AG10803 (cell line): ENCODE measurements at regions not wholly inside any gene's neighbourhood (a gene's known extent, or its start where the extent isn't known, plus 50 kb on each side); places are given as distances from the start of the nearest gene placed in this dataset.

Experiments used
- DNase-seq: peaks from one replicate; pipeline ENCODE4 v3.0.0; 2010; ENCODE audit warnings: low read depth
- H3K4me3 ChIP-seq: 2 replicates; pipeline ENCODE4 v1.5.1; 2011; ENCODE audit warnings: mild to moderate bottlenecking, low read length, control low read depth
- TF ChIP-seq, protein P1 (sequence below): conservative IDR thresholded peaks from 2 replicates; pipeline ENCODE4 v1.5.1; 2011; ENCODE audit warnings: mild to moderate bottlenecking, low read length, control low read depth, inconsistent platforms

DNA sequence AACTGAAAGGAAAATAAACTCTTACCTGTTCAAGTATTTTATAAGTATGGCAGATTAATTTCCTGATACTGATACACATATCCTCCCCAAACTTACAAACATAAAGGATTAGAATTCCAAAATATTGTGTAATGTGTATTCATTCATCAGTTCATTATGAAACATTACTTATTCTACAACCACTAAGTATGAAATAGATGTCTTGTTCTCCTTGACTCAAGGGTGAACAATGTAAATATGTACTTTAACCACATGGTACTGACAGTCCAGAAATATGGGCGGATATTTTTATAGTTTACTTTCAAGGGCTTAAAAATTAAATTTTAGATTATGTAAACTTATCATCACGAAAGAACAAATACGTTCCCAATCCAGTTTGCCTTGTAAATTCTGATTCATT is 334.0 kb downstream of the LIG4 start:
- no peak for DNase-seq
- H3K4me3 ChIP-seq, result no peak overlapping the region
- TF ChIP-seq, protein P1, sequence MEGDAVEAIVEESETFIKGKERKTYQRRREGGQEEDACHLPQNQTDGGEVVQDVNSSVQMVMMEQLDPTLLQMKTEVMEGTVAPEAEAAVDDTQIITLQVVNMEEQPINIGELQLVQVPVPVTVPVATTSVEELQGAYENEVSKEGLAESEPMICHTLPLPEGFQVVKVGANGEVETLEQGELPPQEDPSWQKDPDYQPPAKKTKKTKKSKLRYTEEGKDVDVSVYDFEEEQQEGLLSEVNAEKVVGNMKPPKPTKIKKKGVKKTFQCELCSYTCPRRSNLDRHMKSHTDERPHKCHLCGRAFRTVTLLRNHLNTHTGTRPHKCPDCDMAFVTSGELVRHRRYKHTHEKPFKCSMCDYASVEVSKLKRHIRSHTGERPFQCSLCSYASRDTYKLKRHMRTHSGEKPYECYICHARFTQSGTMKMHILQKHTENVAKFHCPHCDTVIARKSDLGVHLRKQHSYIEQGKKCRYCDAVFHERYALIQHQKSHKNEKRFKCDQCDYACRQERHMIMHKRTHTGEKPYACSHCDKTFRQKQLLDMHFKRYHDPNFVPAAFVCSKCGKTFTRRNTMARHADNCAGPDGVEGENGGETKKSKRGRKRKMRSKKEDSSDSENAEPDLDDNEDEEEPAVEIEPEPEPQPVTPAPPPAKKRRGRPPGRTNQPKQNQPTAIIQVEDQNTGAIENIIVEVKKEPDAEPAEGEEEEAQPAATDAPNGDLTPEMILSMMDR, result no peak

DNA sequence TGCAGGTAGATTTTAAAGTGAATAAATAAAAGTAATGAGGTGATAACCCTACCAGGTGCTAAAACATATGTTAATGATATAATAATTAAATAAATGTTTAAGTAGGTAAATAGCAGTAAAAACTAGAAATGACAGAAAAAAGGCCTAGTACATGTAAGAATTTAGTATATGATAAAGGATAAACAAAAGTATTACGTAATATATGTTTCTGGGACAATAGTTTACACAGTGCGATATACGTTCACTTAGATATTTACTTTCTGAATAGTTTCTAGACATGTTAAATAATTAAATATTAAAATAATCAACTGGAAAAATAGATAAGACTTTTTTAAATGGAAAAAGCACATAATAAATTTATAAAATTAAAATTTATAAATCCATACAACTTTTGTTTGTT is 340.9 kb downstream of the LIG4 start:
- TF ChIP-seq, protein P1, result no peak
- H3K4me3 ChIP-seq, result no peak overlapping the region
- no peak for DNase-seq

DNA sequence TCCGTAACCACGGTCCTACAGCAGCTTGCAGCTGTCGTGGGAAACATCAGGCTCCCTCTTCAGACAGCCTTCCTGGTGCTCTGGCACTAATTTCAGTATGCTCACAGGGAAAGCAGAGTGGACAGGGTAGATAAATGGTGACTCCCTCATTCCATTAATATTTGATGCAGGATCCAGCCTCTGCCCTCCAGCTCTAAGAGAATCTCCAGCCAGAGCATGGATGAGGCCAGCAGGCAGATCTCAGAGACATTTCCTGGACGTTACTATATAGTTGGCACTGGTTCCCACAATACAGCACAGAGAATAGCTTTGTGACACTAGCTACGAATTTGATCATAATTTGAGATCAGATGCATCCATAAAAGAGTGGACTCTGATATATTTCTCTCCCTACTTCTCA is 341.4 kb downstream of the LIG4 start:
- TF ChIP-seq, protein P1, result no peak
- no peak overlapping the region for H3K4me3 ChIP-seq
- no peak for DNase-seq

DNA sequence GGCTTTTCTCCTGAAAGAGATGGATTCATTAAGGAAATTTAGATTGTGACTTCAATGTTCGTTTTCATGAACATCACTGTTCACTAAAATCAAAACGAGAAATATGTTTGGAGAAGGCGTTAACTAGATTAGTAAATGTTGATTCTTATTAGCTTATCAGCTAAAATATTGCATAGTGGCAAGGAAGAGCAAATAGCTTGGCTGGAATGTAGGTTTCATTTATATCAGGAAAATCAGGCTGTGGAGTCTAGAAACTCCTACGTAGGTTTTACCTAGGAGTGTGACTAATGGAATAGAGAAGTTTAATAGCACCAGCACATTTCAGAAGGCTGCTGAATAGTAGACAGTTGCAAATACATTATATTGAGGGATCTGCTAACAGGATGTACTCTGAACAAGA is 344.9 kb downstream of the LIG4 start:
- no peak overlapping the region for H3K4me3 ChIP-seq
- no peak for DNase-seq
- TF ChIP-seq, protein P1, result no peak

DNA sequence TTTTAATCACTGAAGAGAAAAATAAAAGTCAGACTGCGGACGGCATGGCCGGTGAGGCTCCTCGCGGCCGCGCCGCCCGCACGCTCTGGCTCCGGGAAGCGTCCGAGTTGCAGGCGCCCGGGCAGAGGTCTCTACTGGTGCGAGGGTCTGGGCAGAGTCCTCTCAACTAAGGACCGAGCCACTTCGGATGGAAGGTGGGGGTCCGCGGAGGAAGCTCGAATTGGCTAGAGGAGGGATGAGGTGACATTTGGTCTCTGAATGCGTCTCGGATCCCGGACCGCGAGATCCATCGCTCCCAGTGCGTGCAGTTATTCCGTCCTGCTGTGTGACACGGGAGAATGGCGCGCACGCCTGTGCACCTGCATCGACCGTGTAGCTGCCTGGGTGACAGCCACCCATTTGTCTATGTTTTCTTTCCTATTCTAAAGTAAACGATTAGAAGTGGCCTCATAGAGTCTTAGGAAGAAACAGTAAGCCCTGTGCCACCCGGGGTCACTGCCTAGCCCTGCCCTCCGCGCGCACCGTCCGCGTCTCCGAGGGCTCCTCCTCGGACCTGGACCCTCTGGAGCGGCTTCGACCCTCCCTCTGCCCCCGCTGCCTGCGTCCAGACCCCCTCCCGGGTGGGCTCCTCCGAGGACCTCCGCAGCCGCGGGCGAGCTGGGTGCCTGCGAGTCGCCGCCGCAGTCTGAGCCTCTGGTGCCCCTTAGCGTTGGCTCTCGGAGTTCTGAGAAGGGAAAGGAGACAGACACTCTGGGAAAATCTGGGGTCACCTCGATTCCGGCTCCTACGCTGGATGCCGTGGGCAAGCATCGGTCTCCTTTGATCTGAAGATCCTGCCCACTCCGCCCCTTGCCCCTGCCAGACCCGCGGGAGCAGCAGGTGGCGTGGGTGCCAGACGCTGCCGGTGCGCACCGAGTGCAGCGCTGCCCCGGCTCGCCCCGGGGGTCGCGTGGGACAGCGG is 347.4 kb downstream of the LIG4 start:
- DNase-seq, result no peak
- TF ChIP-seq, protein P1, result peak; percentile 48
- peak overlapping the region; percentile 59 for H3K4me3 ChIP-seq

DNA sequence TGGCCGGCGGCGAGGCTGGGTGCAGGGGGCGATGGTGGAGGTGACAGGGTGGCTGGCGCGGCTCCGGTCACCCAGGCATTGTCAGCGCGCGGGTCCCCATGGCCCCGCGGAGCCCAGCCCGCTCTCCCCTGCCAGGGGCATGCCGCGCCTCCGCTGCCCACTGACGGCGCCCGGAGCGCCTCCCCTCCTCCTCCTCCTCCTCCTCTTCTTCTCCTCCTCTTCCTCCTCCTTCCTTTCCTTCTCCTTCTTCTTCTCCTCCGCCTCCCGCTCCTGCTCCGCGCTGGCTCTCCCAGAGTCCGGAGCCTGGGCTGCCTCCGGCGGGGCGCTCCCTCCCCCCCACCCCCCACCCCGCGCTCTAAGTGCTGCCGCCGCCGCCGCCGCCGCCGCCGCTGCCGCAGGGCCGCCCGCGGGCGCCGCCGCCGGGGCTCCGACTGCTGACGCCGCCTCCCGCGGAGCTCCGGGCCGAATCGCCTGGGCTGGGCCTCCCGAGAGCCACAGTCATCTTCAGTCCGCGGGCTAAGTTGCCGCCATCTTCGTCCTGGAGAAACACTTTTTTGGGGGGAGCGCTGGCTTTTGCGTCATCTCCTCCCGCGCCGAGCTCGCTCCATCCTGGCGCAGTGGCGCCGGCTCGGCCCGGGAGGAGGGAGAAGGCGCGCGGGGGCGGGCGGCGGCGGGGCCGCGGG is 348.3 kb downstream of the LIG4 start:
- TF ChIP-seq, protein P1, result no peak
- peak overlapping the region; percentile 59 for H3K4me3 ChIP-seq
- peak; percentile 30 for DNase-seq
